NB4 (cell line): ENCODE measurements at regions not wholly inside any gene's neighbourhood (a gene's known extent, or its start where the extent isn't known, plus 50 kb on each side); places are given as distances from the start of the nearest gene placed in this dataset.

ENCODE experiments used
- MYC ChIP-seq: IDR thresholded peaks from 2 replicates; pipeline ENCODE4 v1.6.1; 2011; ENCODE audit warnings: low read depth, low read length
- POLR2A ChIP-seq: IDR thresholded peaks from 2 replicates; pipeline ENCODE4 v1.6.1; 2011; ENCODE audit warnings: mild to moderate bottlenecking; ENCODE audit not compliant: insufficient read length; ENCODE audit errors: extremely low read depth
- TF ChIP-seq, protein P1 (sequence below): IDR thresholded peaks from one replicate; pipeline ENCODE4 v1.5.1; 2012; ENCODE audit warnings: low read depth, low read length
- TF ChIP-seq, protein P2 (sequence below): IDR thresholded peaks from 2 replicates; pipeline ENCODE4 v1.6.1; 2011; ENCODE audit warnings: low read depth, low read length

DNA sequence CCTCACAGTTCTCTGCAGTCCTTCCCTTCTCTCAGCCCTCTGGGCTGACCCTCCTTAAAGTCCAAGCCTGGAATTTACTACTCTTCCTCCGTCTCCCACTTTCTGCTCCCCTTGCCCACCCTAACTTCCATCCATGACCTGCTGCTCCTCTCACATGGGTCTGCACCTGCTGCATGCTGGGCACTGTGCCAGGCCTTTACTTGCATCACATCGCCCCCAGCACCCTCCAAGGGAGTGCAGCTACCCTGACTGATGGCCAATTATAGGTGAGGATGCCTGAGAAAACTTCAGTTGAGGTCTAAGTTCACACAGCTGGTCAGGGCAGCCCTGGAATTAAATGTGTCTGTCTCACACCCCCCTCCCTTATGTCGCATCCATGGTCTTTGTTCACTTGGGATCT, 53.6 kb upstream of the ZPBP start:
- TF ChIP-seq, protein P1, sequence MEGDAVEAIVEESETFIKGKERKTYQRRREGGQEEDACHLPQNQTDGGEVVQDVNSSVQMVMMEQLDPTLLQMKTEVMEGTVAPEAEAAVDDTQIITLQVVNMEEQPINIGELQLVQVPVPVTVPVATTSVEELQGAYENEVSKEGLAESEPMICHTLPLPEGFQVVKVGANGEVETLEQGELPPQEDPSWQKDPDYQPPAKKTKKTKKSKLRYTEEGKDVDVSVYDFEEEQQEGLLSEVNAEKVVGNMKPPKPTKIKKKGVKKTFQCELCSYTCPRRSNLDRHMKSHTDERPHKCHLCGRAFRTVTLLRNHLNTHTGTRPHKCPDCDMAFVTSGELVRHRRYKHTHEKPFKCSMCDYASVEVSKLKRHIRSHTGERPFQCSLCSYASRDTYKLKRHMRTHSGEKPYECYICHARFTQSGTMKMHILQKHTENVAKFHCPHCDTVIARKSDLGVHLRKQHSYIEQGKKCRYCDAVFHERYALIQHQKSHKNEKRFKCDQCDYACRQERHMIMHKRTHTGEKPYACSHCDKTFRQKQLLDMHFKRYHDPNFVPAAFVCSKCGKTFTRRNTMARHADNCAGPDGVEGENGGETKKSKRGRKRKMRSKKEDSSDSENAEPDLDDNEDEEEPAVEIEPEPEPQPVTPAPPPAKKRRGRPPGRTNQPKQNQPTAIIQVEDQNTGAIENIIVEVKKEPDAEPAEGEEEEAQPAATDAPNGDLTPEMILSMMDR = no peak
- TF ChIP-seq POLR2A (no peak), MYC (no peak)
- TF ChIP-seq, protein P2, sequence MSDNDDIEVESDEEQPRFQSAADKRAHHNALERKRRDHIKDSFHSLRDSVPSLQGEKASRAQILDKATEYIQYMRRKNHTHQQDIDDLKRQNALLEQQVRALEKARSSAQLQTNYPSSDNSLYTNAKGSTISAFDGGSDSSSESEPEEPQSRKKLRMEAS = no peak
